Motor neuron (in vitro differentiated cells): ENCODE measurements at regions not wholly inside any gene's neighbourhood (a gene's known extent, or its start where the extent isn't known, plus 50 kb on each side); places are given as distances from the start of the nearest gene placed in this dataset.
"Not testable (repeated sequence)": the region's sequence is repeated elsewhere in the genome, so short reads cannot be mapped to it uniquely, and the experiment has no call there.

Experiments used
- ATAC-seq, 8 experiments: fragments of 200-7000 bp; cut with Tn5 transposase; replicated peaks in 6 of 8; 2 replicates each; pipeline ENCODE4 v1.8.0; 2021; ENCODE audit warnings: mild to moderate bottlenecking in 8 of 8, moderate library complexity in 8 of 8
- H3K27ac ChIP-seq, 2 donors: fragments of 250-450 bp; sonication (Bioruptor Pico); 2 replicates each; pipeline ENCODE4 v1.9.0; 2021; ENCODE audit warnings: antibody characterized with exemption in 2 of 2, mild to moderate bottlenecking in 2 of 2, moderate library complexity in 1 of 2
- H3K4me1 ChIP-seq, 2 donors: fragments of 250-450 bp; sonication (Bioruptor Pico); replicated peaks in 1 of 2; 2 replicates each; pipeline ENCODE4 v1.6.1; 2021; ENCODE audit warnings: antibody characterized with exemption in 2 of 2, mild to moderate bottlenecking in 2 of 2, moderate library complexity in 1 of 2
- H3K4me3 ChIP-seq, 5 donors: fragments of 250-450 bp; sonication (Bioruptor Pico); 2 replicates each; pipeline ENCODE4 v1.9.0; 2021; ENCODE audit warnings: antibody characterized with exemption in 5 of 5, mild to moderate bottlenecking in 5 of 5, moderate library complexity in 4 of 5
- WGBS, 10 experiments: fragments of 450-650 bp; shearing (Covaris generic); methylation state at CpG; one replicate each; pipeline ENCODE4 v1.0.0; 2022; 5-methylcytosine and 5-hydroxymethylcytosine counted together
- in situ Hi-C, 9 experiments: fragments of 400-800 bp; cut with MboI; loops; one replicate each; pipeline ENCODE4 v1.15.0; 2021; ENCODE audit warnings: low sequenced_read_pairs in 9 of 9, low pct_unique_long_range_greater_than_20kb in 2 of 9; ENCODE audit not compliant: unreplicated experiment in 9 of 9

DNA sequence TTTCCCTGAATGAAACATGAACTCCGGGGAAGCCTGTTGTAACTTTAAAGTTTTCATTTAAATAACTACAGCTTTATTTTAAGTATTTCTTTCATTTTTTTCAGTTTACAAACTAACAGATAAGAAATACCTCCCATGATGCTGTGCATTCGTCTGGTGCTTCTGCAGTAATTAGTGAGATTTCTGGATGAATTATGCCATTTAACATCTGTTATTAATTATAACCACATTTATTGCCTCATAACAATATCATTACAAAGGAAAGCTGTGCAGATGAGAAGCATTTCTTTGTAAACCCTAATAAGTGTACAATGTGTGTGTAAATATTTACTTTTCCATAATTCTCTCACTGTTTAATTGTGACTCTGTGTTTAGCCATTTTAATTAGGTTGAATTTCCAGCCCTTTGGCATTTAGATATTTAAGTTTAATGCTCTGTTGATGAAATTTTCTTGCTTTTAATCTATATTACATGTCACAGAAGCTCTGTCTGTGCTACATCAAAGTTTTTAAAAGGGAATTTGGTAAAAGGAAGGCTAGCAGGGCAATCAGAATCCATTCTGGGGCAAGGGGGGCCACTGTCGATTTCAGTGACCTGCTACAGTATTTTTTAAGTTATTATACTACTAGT is 418.0 kb downstream of the SPATA31D1 start:
- Histone ChIP-seq H3K4me3 (no peak overlapping the region), H3K4me1 (no peaks in the 10 kb centered on the region), H3K27ac (no peak overlapping the region)
- ATAC-seq, result no peak
- in situ Hi-C loops, result no loop called here
- 0 to 100% (median 83%) methylated on average over 1 to 3 of the region's 3 CpGs for WGBS, 10 experiments

DNA sequence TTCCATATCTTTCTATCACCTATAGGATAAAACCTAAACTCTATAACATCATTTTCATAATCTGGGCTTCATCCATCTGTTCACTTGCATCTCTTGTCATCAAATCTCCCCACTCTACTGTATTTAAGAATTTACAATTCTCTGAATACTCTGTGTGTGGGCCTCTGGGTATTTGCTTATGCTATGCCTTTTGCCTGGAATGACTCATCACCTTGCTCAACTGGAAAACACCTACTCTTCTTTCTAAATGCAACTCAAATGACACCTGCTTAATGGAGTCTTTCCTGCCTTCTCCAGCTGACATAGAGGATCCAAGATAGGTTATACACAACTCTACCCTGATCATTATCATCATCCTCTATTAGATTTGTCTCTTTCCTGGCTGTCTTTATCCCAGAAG is 421.7 kb downstream of the SPATA31D1 start:
- Histone ChIP-seq H3K27ac (no peak overlapping the region), H3K4me3 (no peak overlapping the region), H3K4me1 (no peaks in the 10 kb centered on the region)
- ATAC-seq, result peak in 3 of 8 experiments; percentile 59 to 62 (median 59)
- in situ Hi-C loops, result no loop called here

DNA sequence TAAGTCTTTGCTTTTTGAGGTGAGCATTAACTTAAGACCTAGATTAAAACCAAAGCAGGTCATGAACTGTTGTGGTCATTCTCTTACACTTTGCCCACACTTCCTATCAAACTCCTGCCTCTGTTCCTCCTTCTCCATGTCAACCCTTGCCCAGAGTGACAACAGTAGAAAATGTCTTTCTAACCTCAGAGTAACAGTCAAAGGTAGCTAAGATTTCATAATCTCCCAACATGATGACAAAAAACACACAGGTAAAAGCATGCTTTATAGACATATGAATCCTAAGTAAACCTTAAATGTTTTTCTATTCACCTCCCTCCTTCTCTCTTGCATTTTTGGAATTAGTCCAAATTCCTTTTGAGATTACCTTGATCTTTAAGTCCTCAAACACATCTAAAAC is 422.3 kb downstream of the SPATA31D1 start:
- in situ Hi-C loops, result no loop called here
- ATAC-seq, result no peak

DNA sequence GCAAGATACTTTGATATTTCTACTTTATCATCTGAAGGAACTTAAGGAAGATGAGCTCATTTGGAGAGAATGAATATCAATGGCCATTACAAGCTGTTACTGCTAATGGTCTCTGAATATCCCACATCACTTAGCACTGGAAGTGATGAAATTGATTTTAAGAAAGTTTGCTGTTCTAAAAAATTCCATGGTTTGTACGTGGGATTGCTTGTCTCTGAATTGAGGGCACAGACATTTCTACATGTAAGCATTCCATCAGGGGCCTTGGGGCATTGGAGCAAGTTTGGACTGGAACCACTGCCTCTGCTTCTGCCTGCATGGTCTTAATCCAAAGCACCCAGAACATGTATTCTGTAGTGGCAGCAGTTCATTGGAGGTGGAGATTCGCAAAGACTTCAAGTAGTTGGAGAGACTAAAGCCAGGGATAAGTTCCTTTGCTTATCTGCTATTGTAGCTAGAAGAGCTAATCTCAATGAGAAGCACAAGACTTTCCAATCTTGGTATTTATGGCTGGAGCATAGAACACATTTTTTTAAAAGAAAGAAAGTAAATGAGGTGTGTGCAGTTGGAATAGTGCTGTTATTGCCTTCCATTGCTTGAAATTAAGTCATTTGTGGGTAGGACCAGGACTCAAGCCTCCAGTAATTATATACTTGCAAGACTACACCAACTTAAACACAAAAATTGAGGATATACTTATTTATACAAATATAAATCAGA is 424.2 kb downstream of the SPATA31D1 start:
- no peak for ATAC-seq
- in situ Hi-C loops, result no loop called here
- Histone ChIP-seq H3K4me3 (no peak overlapping the region), H3K27ac (no peak overlapping the region), H3K4me1 (no peaks in the 10 kb centered on the region)
- WGBS, 10 experiments, result 0 to 93% (median 54%) methylated on average over 1 to 2 of the region's 2 CpGs; no CpG with 5 or more reads in 4 of the 10 experiments

More for the DNA sequence above, 422.3 kb downstream of the SPATA31D1 start:
- H3K27ac ChIP-seq, result no peak overlapping the region
- H3K4me1 ChIP-seq, result no peaks in the 10 kb centered on the region
- no peak overlapping the region for H3K4me3 ChIP-seq

DNA sequence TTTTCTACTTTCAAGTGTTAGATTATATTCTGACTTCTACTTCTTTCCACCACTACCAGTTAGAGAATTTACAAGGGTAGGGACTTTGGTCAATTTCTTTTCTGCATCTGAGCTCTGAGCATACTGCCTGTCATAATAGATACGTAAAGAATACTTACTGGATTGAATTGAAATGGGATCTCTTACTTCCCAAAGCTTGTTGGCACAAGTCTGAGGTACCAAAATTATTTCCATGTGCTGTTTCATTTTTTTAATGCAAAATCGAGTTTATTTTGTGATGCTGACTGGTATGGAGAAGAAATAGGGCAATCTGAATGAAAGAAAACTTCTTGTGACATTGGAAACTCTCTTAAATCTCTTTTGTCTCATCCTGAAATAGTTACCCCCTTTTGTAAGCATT is 428.9 kb downstream of the SPATA31D1 start:
- Histone ChIP-seq H3K4me1 (no peaks in the 10 kb centered on the region), H3K27ac (no peak overlapping the region), H3K4me3 (no peak overlapping the region)
- 6 to 80% (median 40%) methylated on average over 1 to 2 of the region's 2 CpGs; no CpG with 5 or more reads in 1 of the 10 experiments for WGBS, 10 experiments
- in situ Hi-C loops, result no loop called here
- ATAC-seq, result no peak

DNA sequence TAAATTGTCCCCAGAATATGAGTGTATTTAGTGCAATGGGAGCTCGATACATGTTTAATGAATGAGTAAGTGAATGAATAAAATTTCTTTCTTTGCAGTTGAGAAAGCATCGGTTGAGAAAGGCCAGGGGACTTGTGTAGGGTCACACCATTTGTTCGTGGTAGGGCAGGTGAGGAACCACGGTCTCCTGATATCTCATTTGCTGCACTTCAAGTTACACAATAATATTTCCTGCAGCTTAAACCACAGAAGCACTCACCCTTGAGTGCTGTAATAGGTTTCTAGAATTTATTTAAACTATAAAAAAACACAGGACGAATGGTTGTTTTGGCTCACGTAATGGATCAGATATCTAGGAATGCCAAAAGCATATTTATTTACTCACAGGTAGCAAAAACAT is 429.8 kb downstream of the SPATA31D1 start:
- in situ Hi-C loops, result no loop called here
- Histone ChIP-seq H3K27ac (no peak overlapping the region), H3K4me3 (no peak overlapping the region), H3K4me1 (no peaks in the 10 kb centered on the region)
- WGBS, 10 experiments, result 53 to 100% (median 91%) methylated on average over 3 to 6 of the region's 6 CpGs; no CpG with 5 or more reads in 1 of the 10 experiments
- no peak for ATAC-seq

DNA sequence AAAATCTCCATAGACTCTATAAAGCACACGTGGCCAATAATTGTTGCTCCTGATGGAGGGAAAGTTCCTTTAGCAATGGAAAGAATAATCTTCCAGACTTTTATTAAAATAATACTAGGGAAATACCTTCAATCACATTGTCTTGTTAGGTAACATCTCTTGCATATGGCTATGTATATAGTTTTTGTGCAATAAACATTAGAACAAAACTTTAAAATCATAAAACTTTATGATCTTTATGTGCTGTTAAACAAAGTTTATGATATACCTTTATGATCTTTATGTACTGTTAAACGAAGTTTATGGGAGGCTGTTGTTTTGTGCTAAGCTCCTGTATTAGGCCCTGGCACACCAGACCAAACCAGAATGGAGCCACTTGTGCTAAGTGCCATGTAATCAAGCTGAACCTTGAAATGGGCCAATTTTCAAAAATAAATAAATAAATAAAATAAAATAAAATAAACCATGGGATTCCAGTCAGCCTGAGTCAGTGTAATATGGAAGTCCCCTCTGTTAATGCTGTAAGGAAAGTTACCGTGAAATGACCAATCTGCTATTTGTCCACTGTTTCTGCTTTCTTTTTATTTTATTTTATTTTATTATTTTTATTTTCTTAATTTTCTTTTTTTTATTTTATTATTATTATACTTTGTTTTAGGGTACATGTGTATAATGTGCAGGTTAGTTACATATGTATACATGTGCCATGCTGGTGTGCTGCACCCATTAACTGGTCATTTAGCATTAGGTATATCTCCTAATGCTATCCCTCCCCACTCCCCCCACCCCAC is 431.3 kb downstream of the SPATA31D1 start:
- in situ Hi-C loops, result no loop called here
- H3K27ac ChIP-seq, result no peak overlapping the region
- no peak overlapping the region for H3K4me3 ChIP-seq
- no peak for ATAC-seq
- no peaks in the 10 kb centered on the region for H3K4me1 ChIP-seq
- WGBS, 10 experiments, result 6 to 94% (median 82%) methylated on average over 1 to 3 of the region's 3 CpGs

DNA sequence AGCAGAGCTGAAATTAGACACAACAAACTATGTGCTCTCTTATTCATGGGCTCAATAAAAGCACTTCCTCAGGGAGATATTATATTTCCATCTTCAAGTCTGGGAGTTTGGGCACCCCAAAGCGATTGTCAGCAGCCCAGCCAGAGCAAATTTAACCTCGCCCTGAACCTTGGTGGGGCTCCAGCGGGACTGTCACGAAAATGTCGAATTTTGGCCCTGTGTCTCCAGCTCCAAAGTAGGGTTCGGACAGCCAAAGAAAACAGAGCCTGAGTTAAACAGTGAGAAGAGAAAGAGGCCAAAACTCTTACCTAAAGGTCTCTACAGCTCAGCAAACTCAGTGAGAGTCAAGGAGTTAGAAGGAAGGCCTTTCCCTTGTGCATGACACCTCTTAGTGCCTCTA is 432.9 kb downstream of the SPATA31D1 start:
- 14 to 100% (median 66%) methylated on average over 1 to 6 of the region's 6 CpGs; no CpG with 5 or more reads in 2 of the 10 experiments for WGBS, 10 experiments
- ATAC-seq, result no peak
- no peak overlapping the region for H3K4me3 ChIP-seq
- H3K27ac ChIP-seq, result no peak overlapping the region
- H3K4me1 ChIP-seq, result no peaks in the 10 kb centered on the region
- in situ Hi-C loops, result no loop called here

DNA sequence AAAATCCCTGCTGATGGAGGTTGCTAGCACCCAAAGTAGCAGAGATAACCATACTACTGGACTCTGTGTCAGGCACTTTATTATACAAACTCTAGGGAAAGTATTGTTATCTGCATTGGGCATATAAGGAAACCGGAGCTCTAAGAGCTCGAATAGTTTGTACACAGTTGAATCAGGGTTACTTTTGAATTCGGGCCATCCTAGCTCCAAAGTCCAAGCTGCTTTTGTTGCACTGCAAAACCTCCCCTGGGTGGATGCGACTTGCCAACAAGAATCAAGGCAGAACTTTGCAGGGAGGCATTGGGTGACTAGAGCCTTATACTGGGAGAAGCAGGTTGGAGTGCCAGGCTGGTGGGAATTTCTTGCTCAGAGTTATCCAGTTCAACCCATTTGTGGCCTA is 435.1 kb downstream of the SPATA31D1 start:
- ATAC-seq, result no peak
- in situ Hi-C loops, result no loop called here
- H3K4me3 ChIP-seq, result no peak overlapping the region
- 33 to 92% (median 80%) methylated on average over 2 to 4 of the region's 4 CpGs; no CpG with 5 or more reads in 5 of the 10 experiments for WGBS, 10 experiments
- no peaks in the 10 kb centered on the region for H3K4me1 ChIP-seq
- no peak overlapping the region for H3K27ac ChIP-seq

DNA sequence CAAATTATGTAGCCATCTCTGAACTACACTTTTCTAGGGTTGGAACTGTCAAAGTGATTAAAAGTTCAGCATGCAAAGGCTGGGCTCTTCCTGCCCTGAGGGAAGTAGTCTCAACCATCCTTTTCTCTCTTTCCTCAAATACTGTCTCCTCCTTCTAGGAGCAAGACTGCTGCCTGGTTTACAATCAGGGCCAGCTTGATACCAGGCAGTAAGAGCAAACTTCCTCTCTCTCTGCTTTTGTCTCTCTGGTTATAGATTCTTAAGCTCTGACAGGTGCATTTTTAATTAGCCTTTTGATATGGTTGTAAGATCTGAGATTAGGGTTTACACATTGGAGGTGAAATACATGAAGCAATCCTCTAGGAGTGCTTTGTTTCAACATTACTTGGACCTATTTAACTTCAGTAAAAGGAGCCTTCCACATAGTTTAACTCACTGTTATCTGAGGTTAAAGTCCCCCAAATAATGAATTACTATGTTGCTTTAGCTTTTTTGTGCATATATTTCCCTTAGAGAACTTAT is 436.1 kb downstream of the SPATA31D1 start:
- H3K27ac ChIP-seq, result no peak overlapping the region
- no peak overlapping the region for H3K4me3 ChIP-seq
- H3K4me1 ChIP-seq, result no peaks in the 10 kb centered on the region
- no peak for ATAC-seq
- in situ Hi-C loops, result no loop called here

DNA sequence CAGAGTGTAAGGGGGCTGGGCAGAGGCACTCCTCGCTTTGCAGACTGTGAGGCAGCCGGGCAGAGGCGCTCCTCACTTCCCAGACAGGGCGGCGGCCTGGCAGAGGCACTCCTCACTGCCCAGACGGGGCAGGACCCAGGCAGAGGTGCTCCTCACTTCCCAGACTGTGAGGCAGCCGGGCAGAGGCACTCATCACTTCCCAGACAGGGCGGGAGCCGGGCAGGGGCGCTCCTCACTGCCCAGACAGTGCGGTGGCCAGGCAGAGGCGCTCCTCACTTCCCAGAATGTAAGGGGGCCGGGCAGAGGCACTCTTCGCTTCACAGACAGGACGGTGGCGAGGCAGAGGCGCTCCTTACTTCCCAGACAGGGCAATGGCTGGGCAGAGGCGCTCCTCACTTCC is 442.5 kb downstream of the SPATA31D1 start:
- no peak for ATAC-seq
- H3K27ac ChIP-seq, result no peak overlapping the region
- H3K4me1 ChIP-seq, result no peaks in the 10 kb centered on the region
- 65 to 85% methylated on average over 5 of the region's 18 CpGs; no CpG with 5 or more reads in 8 of the 10 experiments for WGBS, 10 experiments
- no peak overlapping the region for H3K4me3 ChIP-seq
- in situ Hi-C loops, result no loop called here

DNA sequence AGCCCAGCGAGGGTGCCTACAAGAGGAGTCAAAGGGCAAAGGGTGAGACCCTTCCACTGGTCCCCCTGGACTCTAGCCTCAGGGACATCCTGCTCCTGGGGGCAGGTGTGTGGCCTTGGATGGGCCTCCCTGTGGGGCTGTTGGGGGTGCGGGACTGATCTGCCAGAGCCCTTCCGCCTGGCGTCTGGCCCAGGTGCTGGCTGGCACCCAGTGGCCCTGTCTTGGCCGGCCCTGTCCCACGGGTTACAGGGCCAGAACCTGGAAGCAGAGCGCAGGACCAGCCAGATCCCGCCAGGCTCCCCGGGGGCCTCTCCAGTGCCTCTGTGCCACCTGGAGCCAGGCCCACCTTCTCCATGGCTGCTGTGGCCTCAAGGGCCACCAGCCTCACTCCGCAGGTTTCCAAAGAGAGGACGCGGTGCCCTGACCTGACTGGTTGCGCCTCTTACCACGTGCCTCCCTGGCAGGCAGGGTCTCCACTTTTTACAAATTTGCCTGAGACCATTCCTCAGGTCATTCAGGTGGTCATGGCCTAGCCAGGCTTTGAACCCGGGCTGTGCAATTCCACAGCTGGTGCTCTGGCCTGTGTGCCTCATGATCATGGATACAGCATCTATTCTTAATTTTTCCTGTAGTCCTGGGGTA is 444.8 kb downstream of the SPATA31D1 start:
- ATAC-seq, H3K4me3 ChIP-seq, H3K4me1 ChIP-seq, in situ Hi-C loops, H3K27ac ChIP-seq: not testable (repeated sequence)
- 58 to 90% (median 80%) methylated on average over 1 to 4 of the region's 15 CpGs; no CpG with 5 or more reads in 7 of the 10 experiments for WGBS, 10 experiments

DNA sequence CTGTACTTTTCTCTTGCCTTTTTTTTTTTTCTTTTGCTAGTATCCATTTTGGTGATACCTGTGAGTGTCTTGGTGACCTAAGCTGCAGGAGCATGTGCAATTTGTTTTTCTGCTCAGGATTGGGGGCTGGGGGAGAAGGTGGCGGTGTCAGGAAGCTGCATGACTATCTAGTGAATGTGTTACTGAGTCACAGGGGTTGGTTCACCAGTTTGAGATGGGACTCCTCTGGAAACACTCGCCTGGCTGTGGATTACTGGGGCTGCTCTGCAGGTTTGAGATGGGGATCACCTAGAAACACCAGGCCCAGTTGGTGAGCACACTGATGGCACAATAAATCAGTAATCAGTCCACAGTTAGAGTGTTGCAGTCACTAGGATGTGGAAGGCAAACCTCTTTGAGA is 447.9 kb downstream of the SPATA31D1 start:
- 0 to 92% (median 40%) methylated on average over 1 to 2 of the region's 2 CpGs; no CpG with 5 or more reads in 6 of the 10 experiments for WGBS, 10 experiments
- in situ Hi-C loops, result no loop called here
- ATAC-seq, result no peak
- no peaks in the 10 kb centered on the region for H3K4me1 ChIP-seq
- no peak overlapping the region for H3K27ac ChIP-seq
- no peak overlapping the region for H3K4me3 ChIP-seq
